UCSD-AML1 (cell line): ENCODE measurements at regions not wholly inside any gene's neighbourhood (a gene's known extent, or its start where the extent isn't known, plus 50 kb on each side); places are given as distances from the start of the nearest gene placed in this dataset.
A peak's percentile ranks its signal among the peaks of the same experiment; 100 is the strongest.

ENCODE experiments used
- DNase-seq: peaks from one replicate; lab custom pipeline; 2025; ENCODE audit not compliant: unreplicated experiment; lab: John Stamatoyannopoulos, UW

DNA sequence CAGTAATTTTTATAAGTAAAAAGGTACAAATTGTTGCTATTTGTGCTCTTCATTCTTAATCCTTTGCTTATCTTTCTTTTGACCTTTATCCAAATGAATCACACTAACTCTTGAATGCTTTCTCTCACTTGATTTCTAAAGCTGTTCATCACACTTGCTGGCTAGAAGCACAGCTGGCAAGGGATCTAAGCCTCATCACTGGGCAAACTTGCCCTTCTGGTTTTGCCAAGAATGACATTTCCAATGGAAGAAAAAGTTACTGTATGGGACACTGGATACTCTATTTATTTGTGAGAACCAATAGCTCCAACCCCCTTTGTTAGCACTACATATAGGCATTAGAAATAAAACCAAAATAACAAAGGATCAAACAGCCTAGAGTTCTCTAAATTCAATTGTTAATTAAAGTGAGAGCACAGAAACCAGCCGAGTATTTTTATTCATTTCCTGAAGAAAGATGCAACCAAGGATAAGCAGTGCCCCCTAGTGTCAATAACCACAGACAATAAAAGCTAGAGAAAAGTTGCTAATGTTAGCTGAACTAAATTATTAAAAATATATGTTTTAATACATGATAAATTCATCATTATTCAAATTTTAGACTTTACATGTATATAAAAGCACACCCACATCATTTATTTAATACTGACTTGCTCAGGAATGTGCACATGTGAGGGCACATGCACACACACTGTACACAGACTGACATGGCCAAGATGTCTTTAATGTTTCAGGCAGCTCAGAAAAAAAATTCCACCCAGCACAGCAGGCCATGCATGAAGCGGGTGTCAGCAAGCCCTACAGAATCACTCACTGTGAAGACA, 59.8 kb upstream of the POU5F2 start:
- no peak for DNase-seq

DNA sequence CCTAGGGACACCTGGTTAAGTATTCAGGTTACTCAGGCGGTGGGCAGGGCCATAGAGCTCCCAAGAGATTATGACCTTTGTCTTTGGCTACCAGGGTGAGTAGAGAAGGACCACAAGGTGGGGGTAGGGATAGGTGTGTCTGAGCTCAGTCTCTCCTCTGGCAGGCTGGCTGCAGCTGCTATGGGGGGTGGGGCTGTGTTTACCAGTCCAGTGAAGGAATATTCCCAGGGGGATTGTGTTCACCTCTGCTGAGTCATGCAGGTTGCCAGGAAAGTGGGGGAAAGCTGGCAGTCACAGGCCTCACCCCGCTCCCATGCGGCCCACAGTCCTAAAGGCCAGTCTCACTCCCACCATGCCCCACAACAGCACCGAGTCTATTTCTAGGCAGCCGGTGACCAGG, 53.6 kb upstream of the POU5F2 start:
- DNase-seq = no peak

DNA sequence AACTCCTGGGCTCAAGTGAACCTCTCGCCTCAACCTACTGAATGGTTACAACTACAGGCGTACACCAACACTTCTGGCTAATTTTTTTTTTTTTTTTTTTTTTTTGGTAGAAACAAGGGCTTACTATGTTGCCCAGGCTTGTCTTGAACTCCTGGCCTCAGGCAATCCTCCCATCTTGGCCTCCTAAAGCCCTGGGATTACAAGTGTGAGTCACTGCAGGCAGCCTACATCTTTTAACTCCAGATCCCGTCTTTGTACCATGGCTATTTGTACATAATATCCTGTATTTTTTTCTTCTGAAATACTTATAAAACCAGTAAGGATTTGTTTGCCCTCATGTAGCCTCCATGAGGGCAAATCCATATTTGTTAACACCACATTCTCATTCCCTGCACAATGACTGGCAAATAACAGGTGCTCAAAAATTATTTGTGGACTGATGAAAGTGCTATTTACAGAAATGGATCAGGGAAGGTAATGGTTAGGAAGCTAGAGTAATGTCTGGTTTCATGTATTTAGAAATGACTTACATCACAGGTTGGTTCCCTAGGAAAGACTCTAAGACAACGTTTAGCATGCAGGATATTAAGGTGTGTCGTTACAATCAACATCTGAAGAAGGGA, 51.9 kb upstream of the POU5F2 start:
- DNase-seq = no peak

DNA sequence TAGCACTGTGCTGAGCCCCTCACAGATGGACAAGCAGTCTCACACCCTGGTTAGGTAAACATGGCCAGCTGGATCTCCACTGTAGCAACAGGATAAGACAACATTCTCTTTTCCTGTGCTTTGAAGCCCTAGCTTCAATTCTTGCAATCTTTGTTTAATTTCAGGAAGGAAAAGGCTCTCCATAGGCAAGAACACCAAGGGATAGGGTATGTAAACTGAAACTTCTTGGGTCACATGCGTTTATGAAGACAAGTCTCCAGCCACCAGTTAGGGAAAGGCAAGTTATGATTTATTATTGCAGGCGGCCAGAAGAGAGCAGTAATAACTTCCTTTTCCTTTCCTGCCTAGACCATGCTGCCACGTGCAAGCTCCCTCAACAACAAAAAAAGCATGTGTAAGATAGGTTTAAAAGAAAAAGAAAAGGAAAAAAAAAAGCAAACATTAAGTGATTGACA, 50.1 kb upstream of the POU5F2 start:
- DNase-seq = peak; percentile 7
